PC-3 (cell line): ENCODE measurements at regions not wholly inside any gene's neighbourhood (a gene's known extent, or its start where the extent isn't known, plus 50 kb on each side); places are given as distances from the start of the nearest gene placed in this dataset.

ENCODE experiments used
- CTCF ChIP-seq: fragments of 300-600 bp; sonication (generic); conservative IDR thresholded peaks from 2 replicates; pipeline ENCODE4 v1.5.1; 2017; ENCODE audit warnings: antibody characterized with exemption, low read depth, mild to moderate bottlenecking, low read length
- EZH2 ChIP-seq: fragments of 300-600 bp; sonication (generic); IDR thresholded peaks from one replicate; pipeline ENCODE4 v1.6.1; 2017; ENCODE audit warnings: antibody characterized with exemption, mild to moderate bottlenecking, low read length; ENCODE audit not compliant: unreplicated experiment

DNA sequence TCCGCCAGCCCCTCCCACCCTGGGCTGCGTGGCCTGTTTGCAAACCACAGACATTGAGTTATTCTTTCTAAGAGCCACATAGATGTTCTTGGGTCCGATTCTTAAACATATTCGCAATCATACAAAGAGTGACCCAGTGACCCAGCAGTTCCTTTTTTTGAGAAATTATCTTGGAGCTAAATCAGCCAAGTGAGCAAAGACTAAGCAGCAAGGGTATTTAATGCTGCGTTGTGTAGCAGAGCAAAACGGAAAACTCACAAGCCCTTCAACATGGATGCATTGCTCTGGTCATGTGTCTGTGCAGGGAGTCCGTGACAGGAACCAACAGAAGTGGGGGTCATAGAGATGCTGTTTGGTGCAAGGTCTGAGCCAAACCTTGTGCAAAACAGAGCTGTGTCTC lies 95.6 kb downstream of the OLFM1 start:
- TF ChIP-seq CTCF (no peak), EZH2 (no peak)
